T-helper 2 cell treated with Interferon-gamma antibody and Interleukin-4, amounts not matched to agents 5 μg/mL and 100 μg/mL, for 36 hours (primary cell): ENCODE measurements at regions not wholly inside any gene's neighbourhood (a gene's known extent, or its start where the extent isn't known, plus 50 kb on each side); places are given as distances from the start of the nearest gene placed in this dataset.

ENCODE experiments used
- DNase-seq: peaks from one replicate; pipeline ENCODE4 v3.0.0; 2021; ENCODE audit warnings: low spot score
- H3K27ac Mint-ChIP-seq: one replicate; pipeline ENCODE4 v1.8.0; 2021; ENCODE audit warnings: mild to moderate bottlenecking, mixed read lengths
- H3K27me3 Mint-ChIP-seq: one replicate; pipeline ENCODE4 v1.8.0; 2021; ENCODE audit warnings: low read depth, mixed read lengths
- H3K36me3 Mint-ChIP-seq: one replicate; pipeline ENCODE4 v1.8.0; 2021; ENCODE audit warnings: low read depth, mixed read lengths
- H3K4me1 Mint-ChIP-seq: one replicate; pipeline ENCODE4 v1.8.0; 2021; ENCODE audit warnings: low read depth, mixed read lengths
- H3K4me3 Mint-ChIP-seq: one replicate; pipeline ENCODE4 v1.8.0; 2022; ENCODE audit warnings: mild to moderate bottlenecking, moderate library complexity, mixed read lengths
- H3K9me3 Mint-ChIP-seq: one replicate; pipeline ENCODE4 v1.8.0; 2021; ENCODE audit warnings: mixed read lengths

GRCh38 chr18:27763341-27763740, 413.6 kb downstream of the CDH2 start:
- H3K4me1 Mint-ChIP-seq = no peaks in the 10 kb centered on the region
- no peaks in the 10 kb centered on the region for H3K36me3 Mint-ChIP-seq
- no peak overlapping the region for H3K4me3 Mint-ChIP-seq
- no peak for DNase-seq
- no peak overlapping the region for H3K27ac Mint-ChIP-seq
- H3K27me3 Mint-ChIP-seq = no peaks in the 10 kb centered on the region
- H3K9me3 Mint-ChIP-seq = peaks cover 10% of the 10 kb centered on the region

DNA sequence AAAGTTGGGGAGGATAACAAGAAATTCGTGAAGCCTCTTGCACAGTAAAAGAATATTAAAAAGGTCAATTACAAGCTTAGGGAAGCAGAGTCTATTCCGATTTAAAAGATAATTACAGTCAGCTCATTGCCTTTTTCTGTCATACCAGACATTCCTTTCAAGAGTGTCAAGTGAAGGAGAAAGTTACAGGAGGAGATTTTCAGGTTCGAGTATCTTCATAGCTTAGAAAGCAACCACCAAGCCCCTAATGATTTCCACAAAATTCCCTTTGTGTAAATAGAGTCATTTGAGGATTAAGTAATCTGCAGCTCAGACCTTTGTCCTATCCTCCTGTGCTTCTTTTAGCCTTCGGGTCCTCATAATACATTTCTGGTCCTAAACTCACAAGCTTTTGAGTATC, 414.9 kb downstream of the CDH2 start:
- Mint-ChIP-seq H3K27me3 (no peaks in the 10 kb centered on the region), H3K4me3 (no peak overlapping the region), H3K36me3 (no peaks in the 10 kb centered on the region), H3K27ac (no peak overlapping the region), H3K4me1 (no peaks in the 10 kb centered on the region), H3K9me3 (peaks cover 13% of the 10 kb centered on the region)
- no peak for DNase-seq

DNA sequence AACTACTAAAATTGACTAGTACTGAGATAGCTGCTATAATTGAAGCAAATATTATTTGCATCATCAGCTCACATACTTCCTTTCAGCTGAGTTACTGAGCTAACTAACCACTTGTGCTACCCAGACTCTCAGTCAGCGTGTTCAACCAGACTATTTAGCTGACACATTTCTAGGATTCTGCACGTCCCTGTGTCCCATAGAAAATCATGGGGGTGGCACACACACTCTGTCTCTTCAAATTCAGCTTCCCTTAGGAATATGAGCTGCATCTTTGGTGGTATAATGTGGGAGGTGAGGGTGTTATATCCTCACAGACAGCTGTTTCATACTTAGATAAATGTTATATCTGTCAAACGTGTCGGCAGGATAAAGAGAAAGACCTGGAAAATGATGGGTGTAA, 424.0 kb downstream of the CDH2 start:
- no peaks in the 10 kb centered on the region for H3K36me3 Mint-ChIP-seq
- no peaks in the 10 kb centered on the region for H3K4me1 Mint-ChIP-seq
- DNase-seq = no peak
- peaks cover 30% of the 10 kb centered on the region for H3K9me3 Mint-ChIP-seq
- H3K27me3 Mint-ChIP-seq = no peaks in the 10 kb centered on the region
- H3K27ac Mint-ChIP-seq = no peak overlapping the region
- H3K4me3 Mint-ChIP-seq = no peak overlapping the region

- Mint-ChIP-seq H3K9me3 (peaks cover 33% of the 10 kb centered on the region), H3K27ac (no peak overlapping the region), H3K36me3 (no peaks in the 10 kb centered on the region), H3K27me3 (no peaks in the 10 kb centered on the region), H3K4me1 (no peaks in the 10 kb centered on the region), H3K4me3 (no peak overlapping the region)
- no peak for DNase-seq
Observed at GRCh38 chr18:27750923-27751322, 426.0 kb downstream of the CDH2 start.

- no peak overlapping the region for H3K4me3 Mint-ChIP-seq
- no peaks in the 10 kb centered on the region for H3K27me3 Mint-ChIP-seq
- H3K9me3 Mint-ChIP-seq = peaks cover 37% of the 10 kb centered on the region
- H3K36me3 Mint-ChIP-seq = no peaks in the 10 kb centered on the region
- no peak for DNase-seq
- H3K27ac Mint-ChIP-seq = no peak overlapping the region
- no peaks in the 10 kb centered on the region for H3K4me1 Mint-ChIP-seq
Observed at GRCh38 chr18:27750014-27750413, 426.9 kb downstream of the CDH2 start.

GRCh38 chr18:27749194-27749593, 427.7 kb downstream of the CDH2 start:
- no peaks in the 10 kb centered on the region for H3K4me1 Mint-ChIP-seq
- no peaks in the 10 kb centered on the region for H3K27me3 Mint-ChIP-seq
- no peak for DNase-seq
- no peak overlapping the region for H3K27ac Mint-ChIP-seq
- no peaks in the 10 kb centered on the region for H3K36me3 Mint-ChIP-seq
- H3K4me3 Mint-ChIP-seq = no peak overlapping the region
- H3K9me3 Mint-ChIP-seq = peaks cover 37% of the 10 kb centered on the region

DNA sequence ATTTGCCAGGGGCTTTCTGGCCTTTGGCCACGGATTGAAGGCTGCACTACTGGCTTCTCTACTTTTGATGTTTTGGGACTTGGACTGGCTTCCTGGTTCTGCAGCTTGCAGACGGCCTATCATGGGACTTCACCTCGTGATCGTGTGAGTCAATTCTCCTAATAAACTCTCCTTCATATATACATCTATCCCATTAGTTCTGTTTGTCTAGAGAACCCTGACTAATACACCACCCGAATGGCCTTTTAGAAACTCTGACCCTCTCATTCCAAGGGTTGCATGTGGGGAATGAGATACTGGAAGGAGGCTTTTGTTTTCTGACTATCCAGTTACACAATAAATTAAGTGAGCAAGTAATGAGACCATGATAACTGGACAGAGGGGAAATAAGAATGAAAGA, 430.7 kb downstream of the CDH2 start:
- H3K36me3 Mint-ChIP-seq = no peaks in the 10 kb centered on the region
- H3K27me3 Mint-ChIP-seq = no peaks in the 10 kb centered on the region
- H3K4me3 Mint-ChIP-seq = no peak overlapping the region
- H3K27ac Mint-ChIP-seq = no peak overlapping the region
- no peak for DNase-seq
- H3K9me3 Mint-ChIP-seq = peaks cover 40% of the 10 kb centered on the region
- no peaks in the 10 kb centered on the region for H3K4me1 Mint-ChIP-seq

DNA sequence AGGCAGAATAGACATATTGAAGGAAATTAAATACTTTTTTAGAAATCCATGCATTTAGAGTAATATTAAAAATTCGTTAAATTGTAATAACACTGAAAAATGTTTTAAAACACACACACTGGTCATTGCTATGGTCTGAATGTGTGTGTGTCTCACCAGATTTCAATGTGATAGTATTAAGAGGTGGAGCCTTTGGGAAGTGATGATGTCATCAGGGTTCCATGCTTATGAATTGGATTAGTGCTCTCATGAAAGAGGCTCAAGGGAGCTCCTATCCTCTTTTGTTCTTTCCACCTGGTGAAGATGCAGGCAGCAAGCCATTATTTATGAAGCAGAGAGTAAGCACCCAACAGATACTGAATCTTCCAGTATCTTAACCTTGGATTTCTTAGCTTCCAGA, 441.8 kb downstream of the CDH2 start:
- Mint-ChIP-seq H3K36me3 (no peaks in the 10 kb centered on the region), H3K4me1 (no peaks in the 10 kb centered on the region), H3K27me3 (no peaks in the 10 kb centered on the region), H3K4me3 (no peak overlapping the region), H3K9me3 (peaks cover 10% of the 10 kb centered on the region), H3K27ac (no peak overlapping the region)
- DNase-seq = no peak

GRCh38 chr18:27731211-27731610, 445.7 kb downstream of the CDH2 start:
- DNase-seq = no peak
- H3K27ac Mint-ChIP-seq = no peak overlapping the region
- H3K27me3 Mint-ChIP-seq = no peaks in the 10 kb centered on the region
- H3K36me3 Mint-ChIP-seq = no peaks in the 10 kb centered on the region
- peaks cover 34% of the 10 kb centered on the region for H3K9me3 Mint-ChIP-seq
- no peak overlapping the region for H3K4me3 Mint-ChIP-seq
- H3K4me1 Mint-ChIP-seq = no peaks in the 10 kb centered on the region

DNA sequence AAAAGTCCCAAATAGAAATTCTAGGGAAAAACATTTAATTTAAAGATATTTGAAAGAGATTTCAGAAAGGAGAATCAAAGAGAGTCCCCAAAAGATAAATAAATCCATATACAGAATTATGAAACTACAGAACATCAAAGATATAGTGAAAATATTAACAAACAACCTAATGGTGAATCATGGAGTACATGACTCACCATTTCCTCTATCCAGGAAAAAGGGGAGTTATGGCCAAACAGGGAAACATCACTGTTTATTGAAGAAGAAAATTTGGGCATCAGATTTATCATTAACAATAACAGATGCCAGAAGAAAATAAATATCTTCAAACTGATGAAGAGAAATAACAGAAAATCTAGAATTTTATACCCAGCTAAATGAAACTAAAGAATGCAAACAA, 448.3 kb downstream of the CDH2 start:
- peaks cover 35% of the 10 kb centered on the region for H3K9me3 Mint-ChIP-seq

GRCh38 chr18:27724362-27724761, 452.6 kb downstream of the CDH2 start:
- Mint-ChIP-seq H3K27ac (no peak overlapping the region), H3K36me3 (no peaks in the 10 kb centered on the region), H3K4me3 (no peak overlapping the region), H3K27me3 (no peaks in the 10 kb centered on the region), H3K4me1 (no peaks in the 10 kb centered on the region), H3K9me3 (peaks cover 34% of the 10 kb centered on the region)
- no peak for DNase-seq

More for the DNA sequence above, 448.3 kb downstream of the CDH2 start:
- DNase-seq = no peak
- Mint-ChIP-seq H3K4me1 (no peaks in the 10 kb centered on the region), H3K36me3 (no peaks in the 10 kb centered on the region), H3K4me3 (no peak overlapping the region), H3K27ac (no peak overlapping the region), H3K27me3 (no peaks in the 10 kb centered on the region)

GRCh38 chr18:27723168-27723567, 453.8 kb downstream of the CDH2 start:
- Mint-ChIP-seq H3K4me1 (no peaks in the 10 kb centered on the region), H3K36me3 (no peaks in the 10 kb centered on the region), H3K27ac (no peak overlapping the region), H3K27me3 (no peaks in the 10 kb centered on the region), H3K4me3 (no peak overlapping the region), H3K9me3 (peaks cover 24% of the 10 kb centered on the region)
- no peak for DNase-seq

GRCh38 chr18:27719680-27720079, 457.2 kb downstream of the CDH2 start:
- no peak overlapping the region for H3K27ac Mint-ChIP-seq
- H3K9me3 Mint-ChIP-seq = peaks cover 17% of the 10 kb centered on the region
- no peak for DNase-seq
- H3K4me3 Mint-ChIP-seq = no peak overlapping the region
- H3K27me3 Mint-ChIP-seq = no peaks in the 10 kb centered on the region
- no peaks in the 10 kb centered on the region for H3K36me3 Mint-ChIP-seq
- H3K4me1 Mint-ChIP-seq = no peaks in the 10 kb centered on the region

DNA sequence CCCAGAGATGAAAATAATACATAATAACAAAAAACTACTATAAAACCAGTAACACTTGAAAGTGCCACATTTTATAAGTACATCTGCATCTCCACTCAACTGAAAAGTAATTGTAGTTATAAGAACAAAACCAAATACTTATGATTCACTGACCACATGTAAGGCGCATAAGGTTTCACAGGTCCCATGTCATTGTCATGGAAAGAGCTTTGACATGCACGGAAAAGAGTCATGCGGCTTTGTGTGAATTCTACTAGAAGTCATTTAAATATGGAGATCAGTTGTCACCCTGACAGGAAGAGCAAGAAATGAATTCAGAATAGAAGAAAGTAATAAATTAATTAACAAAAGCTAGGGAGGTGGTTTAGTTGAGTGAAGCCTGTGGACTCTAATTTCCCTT, 459.1 kb downstream of the CDH2 start:
- DNase-seq = no peak
- no peak overlapping the region for H3K27ac Mint-ChIP-seq
- H3K36me3 Mint-ChIP-seq = no peaks in the 10 kb centered on the region
- H3K9me3 Mint-ChIP-seq = peaks cover 23% of the 10 kb centered on the region
- no peaks in the 10 kb centered on the region for H3K27me3 Mint-ChIP-seq
- H3K4me3 Mint-ChIP-seq = no peak overlapping the region
- H3K4me1 Mint-ChIP-seq = no peaks in the 10 kb centered on the region

GRCh38 chr18:27717250-27717649, 459.7 kb downstream of the CDH2 start:
- Mint-ChIP-seq H3K4me3 (no peak overlapping the region), H3K36me3 (no peaks in the 10 kb centered on the region), H3K9me3 (peaks cover 23% of the 10 kb centered on the region), H3K27me3 (no peaks in the 10 kb centered on the region), H3K4me1 (no peaks in the 10 kb centered on the region), H3K27ac (no peak overlapping the region)
- DNase-seq = no peak
